Epithelial cell of esophagus (primary cell): ENCODE measurements at regions not wholly inside any gene's neighbourhood (a gene's known extent, or its start where the extent isn't known, plus 50 kb on each side); places are given as distances from the start of the nearest gene placed in this dataset.

Experiments
- DNase-seq: peaks from one replicate; pipeline ENCODE4 v3.0.0; 2010; ENCODE audit warnings: low read depth
- H3K4me3 ChIP-seq: 2 replicates; pipeline ENCODE4 v1.5.1; 2011; ENCODE audit warnings: mild to moderate bottlenecking, low read length, control low read depth
- CTCF ChIP-seq: IDR thresholded peaks from 2 replicates; pipeline ENCODE4 v1.5.1; 2011; ENCODE audit warnings: low read depth, mild to moderate bottlenecking, low read length, control low read depth, inconsistent platforms; ENCODE audit not compliant: insufficient read depth; ENCODE audit errors: missing control alignments

GRCh38 chr14:95391331-95391730, 71.6 kb upstream of the CLMN start:
- DNase-seq, result no peak
- no peak overlapping the region for H3K4me3 ChIP-seq
- no peak for TF ChIP-seq CTCF

GRCh38 chr14:95389471-95390011, 69.8 kb upstream of the CLMN start:
- no peak for TF ChIP-seq CTCF
- no peak overlapping the region for H3K4me3 ChIP-seq
- no peak for DNase-seq

- DNase-seq, result no peak
- no peak for TF ChIP-seq CTCF
Observed at GRCh38 chr14:95388699-95389098, 69.0 kb upstream of the CLMN start.

GRCh38 chr14:95387826-95388445, 68.2 kb upstream of the CLMN start:
- DNase-seq, result no peak
- no peak overlapping the region for H3K4me3 ChIP-seq
- no peak for TF ChIP-seq CTCF

More at GRCh38 chr14:95388699-95389098, 69.0 kb upstream of the CLMN start:
- no peak overlapping the region for H3K4me3 ChIP-seq

- DNase-seq, result no peak
- TF ChIP-seq CTCF, result no peak
Observed at GRCh38 chr14:95386536-95387095, 66.9 kb upstream of the CLMN start.

GRCh38 chr14:95385701-95386100, 66.0 kb upstream of the CLMN start:
- no peak for DNase-seq
- no peak overlapping the region for H3K4me3 ChIP-seq
- no peak for TF ChIP-seq CTCF

More at GRCh38 chr14:95386536-95387095, 66.9 kb upstream of the CLMN start:
- no peak overlapping the region for H3K4me3 ChIP-seq

GRCh38 chr14:95382747-95383146, 63.0 kb upstream of the CLMN start:
- no peak for DNase-seq
- TF ChIP-seq CTCF, result no peak
- no peak overlapping the region for H3K4me3 ChIP-seq
